ENCODE measurements at regions not wholly inside any gene's neighbourhood (a gene's known extent, or its start where the extent isn't known, plus 50 kb on each side); places are given as distances from the start of the nearest gene placed in this dataset.
A peak's percentile ranks its signal among the peaks of the same experiment; 100 is the strongest.
"Not testable (repeated sequence)": the region's sequence is repeated elsewhere in the genome, so short reads cannot be mapped to it uniquely, and the experiment has no call there.

GRCh38 chr10:38365917-38366316 lies 271.8 kb downstream of the ZNF37A start:
- H3K27me3 Mint-ChIP-seq (ENCODE audit: low read depth); H3K36me3 Mint-ChIP-seq; H3K4me1 Mint-ChIP-seq; DNase-seq (ENCODE audit: low spot score in 2 of 2, unreplicated experiment in 2 of 2); H3K27ac Mint-ChIP-seq; H3K4me3 Mint-ChIP-seq: not testable (repeated sequence)
- H3K9me3 Mint-ChIP-seq: peaks cover 10% of the 10 kb centered on the region

GRCh38 chr10:38383800-38384199 lies 289.7 kb downstream of the ZNF37A start:
- not testable (repeated sequence) for H3K4me3 Mint-ChIP-seq; H3K27ac Mint-ChIP-seq; DNase-seq (ENCODE audit: low spot score in 2 of 2, unreplicated experiment in 2 of 2); H3K27me3 Mint-ChIP-seq (ENCODE audit: low read depth); H3K4me1 Mint-ChIP-seq; H3K36me3 Mint-ChIP-seq
- H3K9me3 Mint-ChIP-seq: peaks cover 16% of the 10 kb centered on the region

GRCh38 chr10:38386869-38387268 lies 292.7 kb downstream of the ZNF37A start:
- not testable (repeated sequence) for H3K4me1 Mint-ChIP-seq; DNase-seq (ENCODE audit: low spot score in 2 of 2, unreplicated experiment in 2 of 2); H3K36me3 Mint-ChIP-seq; H3K9me3 Mint-ChIP-seq; H3K4me3 Mint-ChIP-seq; H3K27me3 Mint-ChIP-seq (ENCODE audit: low read depth); H3K27ac Mint-ChIP-seq

- H3K36me3 Mint-ChIP-seq; H3K9me3 Mint-ChIP-seq; H3K27ac Mint-ChIP-seq; H3K4me1 Mint-ChIP-seq; H3K4me3 Mint-ChIP-seq; DNase-seq (ENCODE audit: low spot score in 2 of 2, unreplicated experiment in 2 of 2); H3K27me3 Mint-ChIP-seq (ENCODE audit: low read depth): not testable (repeated sequence)
- TF ChIP-seq CTCF (IDR thresholded peaks at IDR 0.05; ENCODE audit: unreplicated experiment): peak; percentile 20
Measured at GRCh38 chr10:38390725-38391124, 296.6 kb downstream of the ZNF37A start.

- H3K9me3 Mint-ChIP-seq; H3K27me3 Mint-ChIP-seq (ENCODE audit: low read depth); DNase-seq (ENCODE audit: low spot score in 2 of 2, unreplicated experiment in 2 of 2); H3K4me3 Mint-ChIP-seq; H3K27ac Mint-ChIP-seq; H3K4me1 Mint-ChIP-seq; H3K36me3 Mint-ChIP-seq: not testable (repeated sequence)
Measured at GRCh38 chr10:38395465-38395864, 301.3 kb downstream of the ZNF37A start.

- H3K4me1 Mint-ChIP-seq; H3K27me3 Mint-ChIP-seq (ENCODE audit: low read depth); DNase-seq (ENCODE audit: low spot score in 2 of 2, unreplicated experiment in 2 of 2); H3K27ac Mint-ChIP-seq; H3K4me3 Mint-ChIP-seq; H3K9me3 Mint-ChIP-seq; H3K36me3 Mint-ChIP-seq: not testable (repeated sequence)
Measured at GRCh38 chr10:38396178-38396954, 302.2 kb downstream of the ZNF37A start.

- H3K27me3 Mint-ChIP-seq (ENCODE audit: low read depth); H3K36me3 Mint-ChIP-seq; H3K4me1 Mint-ChIP-seq; DNase-seq (ENCODE audit: low spot score in 2 of 2, unreplicated experiment in 2 of 2); H3K9me3 Mint-ChIP-seq; H3K27ac Mint-ChIP-seq: not testable (repeated sequence)
- peak overlapping the region; percentile 72 for H3K4me3 Mint-ChIP-seq
Measured at GRCh38 chr10:38401565-38401964, 307.4 kb downstream of the ZNF37A start.

GRCh38 chr10:38402442-38403346 lies 308.6 kb downstream of the ZNF37A start:
- not testable (repeated sequence) for H3K27me3 Mint-ChIP-seq (ENCODE audit: low read depth); H3K36me3 Mint-ChIP-seq; H3K4me1 Mint-ChIP-seq; H3K9me3 Mint-ChIP-seq
- peak overlapping the region; percentile 96 for H3K27ac Mint-ChIP-seq
- peak overlapping the region; percentile 72 for H3K4me3 Mint-ChIP-seq
- DNase-seq (ENCODE audit: low spot score in 2 of 2, unreplicated experiment in 2 of 2): peak; percentile 63 to 77

- DNase-seq (ENCODE audit: low spot score in 2 of 2, unreplicated experiment in 2 of 2); H3K27me3 Mint-ChIP-seq (ENCODE audit: low read depth); H3K4me1 Mint-ChIP-seq; H3K9me3 Mint-ChIP-seq; H3K36me3 Mint-ChIP-seq: not testable (repeated sequence)
- H3K27ac Mint-ChIP-seq: peak overlapping the region; percentile 96
- peak overlapping the region; percentile 71 for H3K4me3 Mint-ChIP-seq
Measured at GRCh38 chr10:38403347-38404117, 309.4 kb downstream of the ZNF37A start.

- H3K4me1 Mint-ChIP-seq: not testable (repeated sequence)
Measured at GRCh38 chr10:38423634-38424033, 329.5 kb downstream of the ZNF37A start.

GRCh38 chr10:38430242-38430641 lies 336.1 kb downstream of the ZNF37A start:
- not testable (repeated sequence) for DNase-seq (ENCODE audit: low spot score in 2 of 2, unreplicated experiment in 2 of 2); H3K4me1 Mint-ChIP-seq; H3K27ac Mint-ChIP-seq; H3K4me3 Mint-ChIP-seq; H3K27me3 Mint-ChIP-seq (ENCODE audit: low read depth)
- Mint-ChIP-seq H3K36me3 (peaks cover 15% of the 10 kb centered on the region), H3K9me3 (peaks cover 16% of the 10 kb centered on the region)

More at GRCh38 chr10:38423634-38424033, 329.5 kb downstream of the ZNF37A start:
- H3K9me3 Mint-ChIP-seq: peaks cover 14% of the 10 kb centered on the region
- H3K27ac Mint-ChIP-seq; H3K27me3 Mint-ChIP-seq (ENCODE audit: low read depth); DNase-seq (ENCODE audit: low spot score in 2 of 2, unreplicated experiment in 2 of 2); H3K4me3 Mint-ChIP-seq; H3K36me3 Mint-ChIP-seq: not testable (repeated sequence)

- not testable (repeated sequence) for H3K27me3 Mint-ChIP-seq (ENCODE audit: low read depth); H3K4me1 Mint-ChIP-seq; H3K27ac Mint-ChIP-seq; H3K4me3 Mint-ChIP-seq; DNase-seq (ENCODE audit: low spot score in 2 of 2, unreplicated experiment in 2 of 2)
- H3K9me3 Mint-ChIP-seq: peaks cover 13% of the 10 kb centered on the region
- peaks cover 11% of the 10 kb centered on the region for H3K36me3 Mint-ChIP-seq
Measured at GRCh38 chr10:38437359-38437758, 343.2 kb downstream of the ZNF37A start.

Measured in mesothelial cell of epicardium (in vitro differentiated cells).